ENCODE measurements at regions not wholly inside any gene's neighbourhood (a gene's known extent, or its start where the extent isn't known, plus 50 kb on each side); places are given as distances from the start of the nearest gene placed in this dataset.

- TF ChIP-seq CTCF (IDR thresholded peaks at IDR 0.05) = no peak
- no peak for TF ChIP-seq POLR2AphosphoS5 (IDR thresholded peaks at IDR 0.05; ENCODE audit: low read depth, low read length)
- TF ChIP-seq TCF7L2 (IDR thresholded peaks at IDR 0.05; ENCODE audit: low read depth, low read length) = no peak
- TF ChIP-seq SIN3A (IDR thresholded peaks at IDR 0.05; ENCODE audit: borderline replicate concordance, insufficient read depth, low read depth, low read length) = no peak
- TF ChIP-seq, protein P1, sequence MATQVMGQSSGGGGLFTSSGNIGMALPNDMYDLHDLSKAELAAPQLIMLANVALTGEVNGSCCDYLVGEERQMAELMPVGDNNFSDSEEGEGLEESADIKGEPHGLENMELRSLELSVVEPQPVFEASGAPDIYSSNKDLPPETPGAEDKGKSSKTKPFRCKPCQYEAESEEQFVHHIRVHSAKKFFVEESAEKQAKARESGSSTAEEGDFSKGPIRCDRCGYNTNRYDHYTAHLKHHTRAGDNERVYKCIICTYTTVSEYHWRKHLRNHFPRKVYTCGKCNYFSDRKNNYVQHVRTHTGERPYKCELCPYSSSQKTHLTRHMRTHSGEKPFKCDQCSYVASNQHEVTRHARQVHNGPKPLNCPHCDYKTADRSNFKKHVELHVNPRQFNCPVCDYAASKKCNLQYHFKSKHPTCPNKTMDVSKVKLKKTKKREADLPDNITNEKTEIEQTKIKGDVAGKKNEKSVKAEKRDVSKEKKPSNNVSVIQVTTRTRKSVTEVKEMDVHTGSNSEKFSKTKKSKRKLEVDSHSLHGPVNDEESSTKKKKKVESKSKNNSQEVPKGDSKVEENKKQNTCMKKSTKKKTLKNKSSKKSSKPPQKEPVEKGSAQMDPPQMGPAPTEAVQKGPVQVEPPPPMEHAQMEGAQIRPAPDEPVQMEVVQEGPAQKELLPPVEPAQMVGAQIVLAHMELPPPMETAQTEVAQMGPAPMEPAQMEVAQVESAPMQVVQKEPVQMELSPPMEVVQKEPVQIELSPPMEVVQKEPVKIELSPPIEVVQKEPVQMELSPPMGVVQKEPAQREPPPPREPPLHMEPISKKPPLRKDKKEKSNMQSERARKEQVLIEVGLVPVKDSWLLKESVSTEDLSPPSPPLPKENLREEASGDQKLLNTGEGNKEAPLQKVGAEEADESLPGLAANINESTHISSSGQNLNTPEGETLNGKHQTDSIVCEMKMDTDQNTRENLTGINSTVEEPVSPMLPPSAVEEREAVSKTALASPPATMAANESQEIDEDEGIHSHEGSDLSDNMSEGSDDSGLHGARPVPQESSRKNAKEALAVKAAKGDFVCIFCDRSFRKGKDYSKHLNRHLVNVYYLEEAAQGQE (IDR thresholded peaks at IDR 0.05; ENCODE audit: insufficient read depth in 1 of 2, low read depth in 2 of 2, low read length in 1 of 2) = no peak
Observed at GRCh38 chr2:216914491-216914890, 54.6 kb upstream of the TNP1 start.

All from Panc1 (cell line).